ENCODE measurements at regions not wholly inside any gene's neighbourhood (a gene's known extent, or its start where the extent isn't known, plus 50 kb on each side); places are given as distances from the start of the nearest gene placed in this dataset.
A peak's percentile ranks its signal among the peaks of the same experiment; 100 is the strongest.

DNA sequence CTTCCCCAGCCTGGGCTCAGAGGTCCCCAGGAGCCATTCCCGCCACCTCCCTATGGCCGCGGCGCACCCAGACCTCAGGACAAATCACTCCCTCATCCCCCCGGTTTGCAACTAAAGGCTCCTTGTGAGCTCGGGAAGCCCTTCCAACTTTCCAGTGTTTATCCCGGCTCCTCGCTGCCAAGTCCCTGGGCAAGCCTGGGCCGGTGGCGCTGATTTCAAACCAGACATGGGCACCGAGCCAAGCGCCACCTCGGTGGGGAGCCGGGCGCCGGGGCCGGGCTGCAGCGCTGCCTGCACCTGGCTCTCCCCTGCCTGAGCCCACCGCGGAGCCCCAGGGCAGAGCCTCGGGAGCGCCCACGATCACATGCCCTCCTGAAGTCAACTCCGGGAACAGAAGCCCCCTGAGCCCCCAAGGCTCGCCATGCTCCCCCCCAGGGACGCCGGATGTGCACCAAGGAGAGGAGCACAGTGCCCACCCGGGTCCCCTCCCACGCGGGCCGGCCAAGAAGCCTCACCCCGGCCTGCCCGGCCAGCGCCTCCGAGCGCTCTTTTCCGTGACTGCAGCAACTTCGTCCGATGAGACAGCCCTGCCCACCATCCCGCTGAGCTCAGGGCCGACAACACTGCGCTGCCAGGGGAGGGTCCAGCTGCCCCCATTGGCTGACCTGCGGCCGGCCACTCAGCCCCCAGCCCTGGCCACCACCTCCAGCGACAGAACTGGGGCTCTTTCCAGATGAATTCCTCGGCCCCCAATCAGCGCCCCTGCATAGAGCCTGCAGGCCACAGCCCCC lies 50.0 kb downstream of the NCOR2 start:
- peak; percentile 77 for DNase-seq (ENCODE audit: low spot score)

- DNase-seq (ENCODE audit: low spot score), result no peak
These were observed 50.6 kb downstream of the NCOR2 start for GRCh38 chr12:124516850-124517249.

DNA sequence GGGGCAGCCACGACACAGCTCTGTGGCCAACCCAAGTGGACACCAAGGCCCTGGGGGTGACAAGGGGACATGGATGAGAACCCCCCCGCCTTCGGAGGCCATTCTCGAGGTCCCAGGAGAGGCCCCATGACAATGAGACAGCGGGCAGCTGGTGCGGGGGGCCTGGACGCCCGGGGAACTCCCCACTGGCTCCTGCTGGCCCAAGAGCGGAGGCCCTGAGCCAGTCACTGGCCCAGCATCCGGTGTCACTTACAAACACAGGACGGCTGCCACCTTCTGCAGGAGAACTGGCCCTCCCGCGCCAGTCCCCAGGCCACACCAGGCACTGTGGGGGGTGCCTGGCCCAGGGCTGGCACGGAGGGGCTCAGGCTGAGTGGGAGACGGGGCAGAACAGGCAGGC lies 51.4 kb downstream of the NCOR2 start:
- DNase-seq (ENCODE audit: low spot score), result no peak

DNA sequence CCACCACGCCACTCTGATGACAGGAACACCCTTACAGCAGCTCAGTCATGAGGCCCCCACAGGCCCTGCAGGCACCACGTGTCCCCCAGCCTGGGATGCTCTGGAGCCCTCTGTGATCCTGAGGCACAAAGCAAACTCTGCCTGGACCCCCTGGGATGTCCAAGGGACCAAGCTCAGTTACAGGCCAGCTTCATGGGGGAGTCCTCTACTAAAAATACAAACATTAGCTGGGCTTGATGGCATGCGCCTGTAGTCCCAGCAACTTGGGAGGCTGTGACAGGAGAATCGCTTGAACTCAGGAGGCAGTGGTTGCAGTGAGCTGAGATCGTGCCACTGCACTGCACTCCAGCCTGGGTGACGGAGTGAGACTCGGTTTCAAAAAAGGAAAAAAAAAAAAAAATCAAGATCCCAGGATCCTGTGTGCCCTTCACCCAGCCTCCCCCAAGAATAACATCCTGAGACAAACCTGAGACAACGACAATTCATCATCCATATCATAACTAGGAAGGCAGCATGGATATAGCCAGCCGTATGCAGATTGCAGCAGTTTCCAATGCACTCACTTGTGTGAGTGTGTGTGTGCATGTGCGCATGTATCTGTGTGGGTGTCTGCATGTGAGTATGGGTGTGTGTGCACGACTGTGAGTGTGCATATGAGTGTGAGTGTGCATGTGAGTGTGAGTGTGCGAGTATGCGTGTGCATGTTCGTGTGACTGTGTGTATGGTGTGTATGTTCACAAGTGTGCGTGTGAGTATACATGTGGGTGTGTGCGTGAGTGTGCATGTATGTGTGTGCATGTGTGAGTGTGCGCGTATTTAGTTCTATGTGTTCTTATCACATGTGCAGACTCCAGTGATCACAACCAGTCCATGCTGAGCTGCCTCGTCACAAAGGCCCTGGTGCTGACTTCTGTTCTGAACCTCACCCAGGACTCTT lies 52.1 kb downstream of the NCOR2 start:
- DNase-seq (ENCODE audit: low spot score), result no peak

DNA sequence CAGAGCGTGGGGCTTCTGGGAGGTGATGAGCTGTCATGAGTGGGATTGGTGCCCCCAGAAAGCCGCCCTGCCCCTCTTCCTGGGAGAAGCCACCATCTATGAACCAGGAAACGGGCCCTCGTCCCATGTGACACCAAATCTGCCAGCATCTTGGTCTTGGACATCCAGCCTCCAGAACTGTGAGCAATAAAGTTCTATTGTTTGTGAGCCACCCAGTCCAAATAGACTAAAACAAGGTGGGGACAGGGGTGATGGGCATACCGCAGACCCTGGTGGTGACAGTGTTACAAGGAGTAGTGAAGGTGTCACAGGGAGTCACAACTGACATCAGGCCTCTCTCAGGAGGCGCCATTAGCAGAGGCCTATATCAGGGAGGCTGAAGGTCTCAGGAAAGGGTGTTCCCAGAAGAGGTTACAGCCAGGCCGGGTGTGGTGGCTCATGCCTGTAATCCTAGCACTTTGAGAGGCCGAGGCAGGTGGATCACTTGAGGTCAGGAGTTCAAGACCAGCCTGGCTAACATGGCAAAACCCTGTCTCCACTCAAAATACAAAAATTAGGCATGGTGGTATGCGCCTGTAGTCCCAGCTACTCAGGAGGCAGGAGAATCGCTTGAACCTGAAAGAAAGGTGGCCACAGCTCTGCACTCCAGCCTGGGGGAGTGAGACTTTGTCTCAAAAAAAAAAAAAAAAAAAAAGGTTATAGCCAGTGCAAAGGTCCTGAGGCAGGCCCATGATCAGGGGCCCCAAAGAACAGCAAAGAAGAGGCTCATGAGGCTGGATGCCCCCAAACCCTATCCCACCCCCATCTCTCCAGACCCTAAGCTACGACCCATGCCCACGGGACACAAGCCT lies 53.0 kb downstream of the NCOR2 start:
- DNase-seq (ENCODE audit: low spot score), result no peak

GRCh38 chr12:124513297-124513867 lies 54.0 kb downstream of the NCOR2 start:
- no peak for DNase-seq (ENCODE audit: low spot score)

DNA sequence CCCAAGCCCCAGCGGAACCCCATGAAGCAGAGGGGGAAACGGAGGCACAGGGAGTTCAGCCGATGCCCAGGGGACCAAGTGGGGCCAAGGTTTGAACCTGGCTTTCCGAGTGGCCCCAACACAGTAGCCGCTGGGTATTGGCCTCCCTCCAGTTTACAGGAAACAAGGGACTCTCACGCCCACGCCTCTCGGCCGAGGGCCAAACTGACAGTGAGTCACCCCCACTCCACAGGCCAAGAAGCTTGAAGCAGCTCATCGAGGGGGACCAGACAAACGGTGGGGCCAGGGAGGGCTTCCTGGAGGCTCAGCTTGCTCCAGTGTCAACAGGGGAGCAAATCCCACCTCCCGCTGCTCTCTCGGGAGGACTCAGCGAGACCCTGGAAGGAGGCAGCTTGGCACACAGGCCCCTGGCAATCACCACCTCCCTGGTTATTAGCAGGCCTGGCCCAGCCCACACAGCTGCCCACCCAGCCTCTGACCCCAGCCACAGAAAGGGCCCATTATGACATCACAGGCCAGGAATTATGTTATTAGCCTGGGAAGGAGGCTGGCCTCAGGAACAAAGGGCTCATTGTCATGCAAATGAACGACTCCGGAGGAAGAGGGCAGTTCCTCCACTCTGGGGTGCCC lies 54.6 kb downstream of the NCOR2 start:
- DNase-seq (ENCODE audit: low spot score), result peak; percentile 93

DNA sequence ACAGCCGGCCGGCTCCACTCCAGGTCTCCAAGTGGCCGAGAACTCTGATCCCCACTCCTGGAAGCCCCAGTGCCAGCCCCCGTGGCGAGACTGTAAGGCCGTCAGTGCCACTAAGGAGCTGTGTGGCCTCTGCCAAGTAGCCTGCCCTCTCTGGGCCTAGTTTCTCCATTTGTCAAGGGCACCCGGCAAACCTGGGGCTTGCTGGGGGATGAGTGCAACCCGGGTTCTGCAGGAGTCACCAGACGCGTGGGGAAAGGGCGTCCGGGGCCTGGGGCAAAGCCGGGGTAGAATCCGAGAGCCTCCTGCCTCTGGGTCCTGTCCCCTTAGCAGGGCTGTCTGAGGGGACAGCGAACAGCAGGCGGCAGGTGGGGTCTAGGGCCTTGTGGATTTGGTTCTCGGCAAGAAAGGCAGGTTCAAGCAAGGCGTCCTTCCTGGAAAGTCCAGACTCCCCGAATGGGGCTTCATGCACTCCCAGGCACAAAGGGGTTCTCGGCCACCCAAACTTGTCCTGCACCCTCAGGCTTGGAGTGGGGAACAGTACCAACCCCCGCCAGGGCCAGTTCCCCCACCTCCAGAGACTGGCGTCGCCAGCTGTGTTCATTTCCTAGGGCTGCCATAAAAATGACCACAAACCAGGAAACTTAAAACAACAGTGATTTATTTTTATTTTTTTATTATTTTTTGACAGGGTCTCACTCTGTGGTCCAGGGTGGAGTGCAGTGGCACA lies 56.0 kb downstream of the NCOR2 start:
- no peak for DNase-seq (ENCODE audit: low spot score)

DNA sequence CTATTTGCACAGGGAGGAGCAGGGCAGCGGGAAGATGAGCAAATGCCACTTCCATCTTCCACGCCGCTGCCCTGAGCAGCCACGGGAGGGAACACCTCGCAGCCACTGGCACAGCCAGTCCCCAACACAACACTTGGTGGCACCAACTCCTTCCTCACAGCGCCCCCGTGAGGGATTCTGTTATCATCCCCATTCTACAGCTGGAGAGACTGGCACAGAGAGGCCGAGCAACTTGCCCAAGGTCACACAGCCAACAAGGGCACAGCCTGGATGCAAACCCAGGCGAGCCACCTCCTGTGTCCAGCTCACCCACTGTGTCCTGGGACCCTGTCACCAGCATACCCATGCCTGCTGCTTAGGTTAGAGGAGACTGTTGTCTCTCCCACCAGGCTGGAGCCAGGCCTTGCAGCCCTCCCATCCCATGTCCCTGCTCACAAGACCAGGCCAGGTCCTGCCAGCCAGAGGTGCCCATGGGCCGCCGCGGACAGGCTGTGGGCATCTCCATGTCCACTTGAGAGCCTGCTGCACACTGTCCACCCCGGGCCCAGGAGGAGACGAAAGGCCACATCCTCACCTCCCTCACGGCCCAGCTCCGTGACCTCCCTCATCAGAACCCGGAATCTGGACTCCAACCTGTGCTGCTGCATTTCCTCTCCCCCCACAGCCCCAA lies 57.0 kb downstream of the NCOR2 start:
- DNase-seq (ENCODE audit: low spot score), result peak; percentile 78

DNA sequence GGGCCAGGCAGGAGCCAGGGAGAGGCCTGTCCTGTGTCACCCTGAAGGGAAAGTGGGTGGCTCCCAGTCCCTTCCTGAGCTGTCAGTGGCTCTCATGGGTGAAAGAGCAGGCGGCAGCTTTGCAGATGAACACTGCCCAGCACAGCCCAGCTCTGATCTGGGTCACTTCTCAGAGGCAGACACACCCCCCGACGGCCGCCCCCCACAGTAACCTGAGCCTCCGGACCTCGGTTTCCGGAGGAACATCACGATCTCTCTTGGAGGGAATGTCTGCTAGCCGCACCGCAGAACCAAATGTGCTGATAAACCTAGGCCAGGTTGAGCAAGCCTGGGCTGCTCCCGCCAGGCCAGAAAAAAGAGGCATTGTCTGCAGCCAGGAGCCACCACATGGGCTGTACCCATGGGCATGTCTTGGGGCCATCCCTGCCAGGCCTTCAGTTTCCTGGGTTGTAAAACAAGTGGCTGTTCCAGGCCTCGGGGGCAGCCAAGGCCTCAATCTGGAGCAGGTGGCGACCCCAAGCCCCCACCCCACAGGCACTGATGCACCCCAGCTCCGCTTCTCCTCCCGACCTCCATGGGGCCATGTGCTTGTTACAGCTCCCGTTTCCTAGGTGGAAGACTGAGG lies 57.6 kb downstream of the NCOR2 start:
- peak; percentile 75 for DNase-seq (ENCODE audit: low spot score)

DNA sequence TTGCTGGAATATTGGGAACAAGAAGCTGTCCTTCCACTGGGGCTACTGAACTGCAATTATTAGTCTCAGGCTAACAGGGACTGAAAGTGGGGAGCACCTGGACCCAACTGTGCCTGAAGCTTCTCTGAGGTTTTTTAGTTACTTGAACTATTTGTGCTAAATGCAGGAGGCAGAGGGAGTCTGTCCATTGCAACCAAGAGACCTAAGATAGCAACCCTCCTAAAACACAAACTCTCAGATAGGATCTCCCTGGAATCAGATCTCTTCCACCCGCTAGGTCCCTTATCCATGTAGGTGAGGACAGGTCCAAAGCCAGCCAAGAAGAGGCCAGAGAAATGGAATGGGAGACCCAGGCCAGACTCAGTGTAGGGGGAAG lies 58.1 kb downstream of the NCOR2 start:
- no peak for DNase-seq (ENCODE audit: low spot score)

DNA sequence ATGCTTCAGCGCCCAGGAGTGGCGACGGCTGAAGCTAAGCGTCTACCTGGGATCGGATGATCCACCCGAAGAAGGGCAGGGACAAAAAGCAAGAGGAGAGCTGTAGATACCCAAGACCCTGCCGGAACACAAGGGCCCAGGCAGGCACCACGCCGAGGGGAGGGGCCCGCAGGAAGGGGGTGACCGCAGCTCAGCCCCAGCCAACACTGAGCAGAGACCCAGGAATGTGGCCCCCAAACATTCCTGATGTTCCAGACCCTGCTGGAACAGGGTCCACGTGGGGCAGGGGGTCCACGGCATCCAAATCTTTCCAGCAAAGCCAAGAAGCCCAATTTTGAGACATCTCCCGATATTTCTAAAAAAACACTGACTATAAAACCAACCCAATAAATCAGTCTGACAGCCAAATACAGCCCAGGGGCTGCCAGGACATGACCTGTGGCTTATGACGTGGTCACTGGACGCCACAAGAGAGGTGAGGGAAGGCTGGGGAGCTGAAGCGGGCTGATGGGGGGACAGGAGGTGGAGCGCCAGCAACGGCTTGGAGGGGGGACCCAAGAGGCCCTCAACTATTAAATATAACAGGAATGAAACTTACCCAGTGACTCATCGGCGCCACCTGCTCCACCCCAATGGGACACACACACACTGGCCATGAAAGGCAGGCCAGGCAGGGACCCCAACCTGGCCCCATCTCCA lies 58.9 kb downstream of the NCOR2 start:
- no peak for DNase-seq (ENCODE audit: low spot score)

DNA sequence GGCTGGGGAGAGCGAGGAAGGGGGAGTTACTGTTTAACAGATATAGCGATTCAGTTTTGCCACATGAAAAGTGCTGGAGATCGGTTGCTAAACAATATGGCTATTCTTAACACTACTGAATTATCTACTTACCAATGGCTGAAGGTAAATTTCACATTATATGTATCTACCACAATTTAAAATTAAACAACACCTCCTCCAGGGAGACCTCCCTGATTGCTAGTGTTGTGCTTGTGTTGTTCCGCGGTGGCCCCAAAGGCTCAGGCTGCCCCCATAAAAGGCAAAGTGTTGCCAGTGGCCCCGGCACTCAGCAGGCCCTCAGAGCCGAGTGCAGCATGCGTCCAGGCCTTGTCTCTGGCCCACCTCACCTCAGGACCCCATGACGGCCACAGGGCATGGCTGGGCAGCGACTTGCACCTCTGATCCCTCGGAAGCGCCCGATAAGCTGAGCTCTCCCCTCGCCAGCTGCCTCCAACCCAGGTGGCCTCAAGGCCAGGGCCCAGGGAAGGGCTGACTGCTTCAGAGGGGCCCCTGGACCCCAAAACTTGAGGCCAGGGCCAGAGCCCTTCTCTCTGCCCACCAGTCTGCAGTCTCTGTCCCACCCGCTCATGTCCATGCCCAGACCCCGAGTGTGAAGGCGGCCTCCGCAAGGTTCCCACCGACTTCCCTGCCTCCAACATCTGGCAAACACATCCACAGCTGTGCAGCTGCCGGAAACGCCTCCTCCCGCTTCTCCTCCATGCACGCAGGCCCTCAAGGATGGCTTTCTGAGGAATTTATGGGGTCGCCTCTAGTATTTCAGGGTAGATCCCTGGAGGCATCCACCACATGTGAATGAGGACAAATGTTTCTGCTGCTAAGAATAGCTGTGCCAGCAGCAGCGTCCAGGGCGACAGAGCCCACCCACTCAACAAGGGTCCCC lies 60.0 kb downstream of the NCOR2 start:
- no peak for DNase-seq (ENCODE audit: low spot score)

DNA sequence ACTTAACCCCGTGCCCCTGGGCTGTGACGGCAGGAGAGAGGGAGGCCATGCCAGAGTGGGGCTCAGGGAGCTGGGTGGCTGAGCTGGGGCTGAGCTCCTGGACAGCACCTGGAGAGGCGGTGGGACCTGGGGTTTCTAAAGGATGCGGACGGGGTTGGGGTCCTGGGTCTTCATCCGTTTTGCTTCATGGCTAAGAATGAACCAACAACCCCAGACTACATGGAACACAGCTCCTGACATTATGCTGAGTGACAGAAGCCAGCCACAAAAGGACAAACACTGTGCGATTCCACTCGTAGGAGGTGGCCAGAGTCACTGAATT lies 60.6 kb downstream of the NCOR2 start:
- DNase-seq (ENCODE audit: low spot score), result no peak

DNA sequence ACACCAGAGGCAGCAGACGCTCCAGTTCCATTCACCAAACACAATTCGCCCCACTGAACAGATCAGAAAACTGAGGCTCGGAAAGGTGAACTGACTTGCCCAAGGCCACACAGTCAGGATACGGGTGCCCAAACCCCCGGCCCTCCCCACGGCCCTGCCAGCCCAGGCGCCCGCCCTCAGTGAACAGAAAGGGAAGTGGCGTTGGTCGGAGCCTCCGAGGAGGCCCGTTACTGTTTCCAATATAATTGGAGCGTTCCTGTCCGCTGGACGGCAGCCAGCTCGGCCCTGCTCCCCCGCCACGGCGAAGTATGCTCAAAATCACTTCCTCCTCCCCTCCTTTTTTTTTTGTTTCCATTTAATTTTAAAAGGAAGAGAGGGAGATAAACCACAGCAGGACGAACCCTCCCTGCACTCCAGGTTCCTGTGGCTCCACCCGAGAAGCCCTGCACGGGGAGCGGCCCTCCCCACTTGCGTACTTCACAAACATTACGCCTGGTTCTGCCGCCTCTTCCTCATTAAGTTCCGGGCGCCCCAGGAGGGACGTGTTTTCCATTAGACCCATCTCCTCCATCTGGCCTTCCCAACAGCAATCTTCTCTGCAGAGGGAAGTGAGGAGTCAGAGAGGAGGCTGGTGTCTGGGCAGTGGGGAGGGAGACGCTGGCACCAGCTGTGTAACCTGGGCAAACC lies 61.1 kb downstream of the NCOR2 start:
- DNase-seq (ENCODE audit: low spot score), result peak; percentile 58

GRCh38 chr12:124505001-124505818 lies 62.2 kb downstream of the NCOR2 start:
- no peak for DNase-seq (ENCODE audit: low spot score)
